GM15510 (cell line): ENCODE measurements at regions not wholly inside any gene's neighbourhood (a gene's known extent, or its start where the extent isn't known, plus 50 kb on each side); places are given as distances from the start of the nearest gene placed in this dataset.

Experiments used
- POLR2A ChIP-seq: IDR thresholded peaks from 3 replicates; pipeline ENCODE4 v1.6.1; 2011; ENCODE audit warnings: borderline replicate concordance; ENCODE audit not compliant: insufficient read length; ENCODE audit errors: extremely low read depth

DNA sequence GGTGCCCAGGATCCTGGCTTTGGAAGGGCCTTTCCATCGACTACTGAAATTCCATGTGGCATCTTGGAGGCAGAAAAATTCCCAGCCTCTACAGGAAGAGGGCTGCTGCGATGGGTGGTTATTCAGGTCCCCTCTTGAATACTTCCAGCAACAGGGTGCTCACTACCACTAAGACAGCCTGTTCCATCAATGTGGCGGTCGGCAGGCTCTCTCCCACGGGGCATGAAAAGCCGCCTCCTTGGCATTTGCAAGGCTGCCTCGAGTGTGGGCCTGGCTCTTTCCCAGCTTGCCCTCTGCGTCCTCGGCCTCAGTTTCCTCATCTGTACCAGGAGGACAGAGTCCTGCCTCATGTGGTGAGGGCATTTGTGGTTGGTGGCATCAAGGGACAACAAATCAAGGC, 62.4 kb downstream of the ADRA2C start:
- TF ChIP-seq POLR2A, result no peak

DNA sequence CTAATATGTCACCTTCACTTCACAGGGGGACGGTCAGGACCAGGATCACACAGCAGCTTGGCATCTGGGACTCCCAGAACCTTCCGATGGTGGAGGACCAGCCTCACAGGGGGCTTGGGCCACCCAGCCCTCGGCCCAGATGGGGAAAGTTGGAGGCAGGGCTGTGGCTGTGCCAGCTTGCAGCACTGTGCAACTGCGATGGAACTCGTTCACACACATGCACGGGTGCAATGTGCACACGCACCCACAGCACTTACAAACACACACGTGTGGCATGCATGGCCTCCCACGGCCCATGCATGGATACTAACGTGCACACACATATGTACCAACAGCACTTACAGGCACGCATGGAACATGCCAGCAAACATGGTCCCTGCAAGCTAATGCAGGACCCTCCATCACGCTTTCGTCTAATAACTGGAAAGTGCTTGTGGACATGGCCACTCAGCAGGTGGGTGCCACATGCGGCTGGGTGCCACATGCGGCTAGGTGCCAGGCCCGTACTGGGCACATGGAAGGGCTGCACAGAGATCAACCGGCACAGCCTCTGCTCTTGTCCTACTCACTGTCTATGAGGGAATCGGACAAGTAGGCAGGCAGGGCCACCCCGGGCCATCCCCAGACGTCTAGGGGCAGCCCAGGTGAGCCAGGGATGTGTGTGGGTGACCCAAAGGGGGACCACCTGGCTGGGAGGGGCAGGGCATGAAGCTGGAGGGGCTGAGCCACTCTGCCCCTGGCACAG, 63.2 kb downstream of the ADRA2C start:
- TF ChIP-seq POLR2A, result no peak

DNA sequence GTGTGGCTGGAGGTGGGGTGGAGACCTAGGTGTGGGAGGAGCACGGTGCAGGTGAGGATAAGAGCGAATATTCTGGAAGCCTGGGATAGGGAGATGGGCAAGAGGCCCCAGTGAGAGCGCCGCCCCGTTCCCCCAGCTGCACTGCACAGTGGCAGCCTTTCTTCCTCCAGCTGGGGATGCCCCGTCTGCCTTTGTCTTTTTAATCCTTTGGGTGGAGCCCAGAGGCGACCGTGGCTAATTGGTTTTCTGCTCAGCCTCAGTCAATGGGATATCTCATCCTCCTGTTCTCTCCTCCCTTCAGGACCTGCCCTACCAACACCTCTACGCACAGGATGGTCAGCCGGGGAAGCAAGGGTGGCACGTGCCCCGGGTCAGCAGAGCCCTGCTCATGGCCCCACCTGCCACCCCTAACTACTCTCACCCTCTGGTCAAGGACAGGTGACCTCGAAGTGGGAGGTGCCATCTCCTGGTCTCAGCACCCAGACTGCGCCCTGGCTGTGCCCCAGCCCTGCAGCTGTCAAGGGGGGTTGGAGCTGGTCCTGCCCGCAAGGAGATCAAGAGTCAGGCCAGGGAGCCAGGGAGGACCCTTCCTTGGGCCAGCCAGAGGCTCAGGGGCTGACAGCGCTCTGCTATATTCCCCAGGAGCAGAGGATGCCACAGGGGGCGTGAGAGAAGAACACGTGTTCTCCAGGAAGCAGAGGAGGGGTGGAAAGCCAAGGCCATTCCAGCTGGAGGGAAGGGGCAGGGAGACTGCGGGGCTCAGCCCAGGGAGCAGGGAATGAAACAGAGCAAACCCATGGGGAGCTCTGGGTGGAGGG, 64.0 kb downstream of the ADRA2C start:
- no peak for TF ChIP-seq POLR2A

DNA sequence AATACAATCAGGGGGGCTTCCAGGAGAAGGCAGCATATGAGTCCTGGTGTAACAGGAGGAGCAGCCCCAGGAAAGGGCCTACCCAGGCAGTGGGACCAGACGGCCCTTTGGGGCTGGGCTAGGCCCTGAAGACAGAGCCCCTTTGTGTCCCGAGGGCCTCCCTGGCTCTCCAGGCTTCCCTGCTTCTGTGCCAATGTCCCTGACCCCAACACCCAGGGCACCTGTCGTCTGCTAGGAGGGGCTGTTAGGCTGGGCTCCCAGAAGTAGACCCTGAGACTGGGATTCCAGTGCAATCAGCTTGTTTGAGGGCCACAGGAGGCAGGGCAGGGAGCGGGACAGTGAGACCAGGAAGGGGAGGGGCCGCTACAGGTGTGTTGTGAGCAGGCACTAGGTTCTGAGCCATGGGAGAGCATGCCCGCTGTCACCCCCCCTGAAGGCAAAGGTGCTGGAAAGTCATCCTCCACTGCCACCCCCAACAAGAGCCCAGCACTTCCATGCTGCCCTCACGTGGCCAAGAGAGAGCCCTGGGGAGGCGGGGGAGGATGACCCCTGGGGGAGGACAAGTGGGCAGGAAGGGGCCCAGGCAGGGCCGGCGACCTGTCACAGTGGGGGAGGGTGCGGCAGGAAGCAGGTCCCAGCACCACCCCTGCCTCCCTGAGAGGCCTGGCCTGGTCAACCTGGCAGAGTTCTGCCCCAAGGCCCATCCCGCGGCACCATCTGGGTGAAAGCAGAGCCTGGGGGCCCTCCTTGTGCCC, 64.8 kb downstream of the ADRA2C start:
- TF ChIP-seq POLR2A, result no peak

DNA sequence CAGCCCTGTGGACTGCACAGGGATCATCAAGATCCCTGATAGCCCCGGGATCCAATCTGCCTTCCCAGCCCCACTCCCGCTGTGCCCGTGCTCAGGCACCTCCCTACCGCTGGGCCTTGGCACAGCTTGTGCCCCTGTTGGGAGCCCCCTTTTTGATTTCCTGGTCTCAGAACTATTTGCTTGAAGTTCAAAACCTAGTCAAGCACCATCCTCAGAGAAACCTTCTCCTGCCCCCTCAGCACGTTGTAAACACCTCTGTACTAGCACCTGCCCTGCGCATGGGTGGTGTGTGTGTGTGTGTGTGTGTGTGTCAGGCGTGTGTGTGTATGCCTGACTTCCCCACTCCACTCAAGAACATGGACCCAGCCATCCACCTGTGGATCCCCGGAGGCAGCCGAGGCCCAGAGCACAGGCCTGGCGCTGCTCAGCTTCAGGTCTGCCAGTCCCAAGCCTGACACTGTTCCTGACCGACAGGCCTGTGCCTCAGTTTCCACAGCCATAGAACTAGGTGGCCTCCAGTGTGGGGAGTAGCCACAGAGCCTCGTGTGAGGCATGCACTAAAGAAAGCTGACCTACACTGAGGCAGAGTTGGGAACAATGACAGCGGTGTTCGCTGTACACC, 65.5 kb downstream of the ADRA2C start:
- TF ChIP-seq POLR2A, result no peak

DNA sequence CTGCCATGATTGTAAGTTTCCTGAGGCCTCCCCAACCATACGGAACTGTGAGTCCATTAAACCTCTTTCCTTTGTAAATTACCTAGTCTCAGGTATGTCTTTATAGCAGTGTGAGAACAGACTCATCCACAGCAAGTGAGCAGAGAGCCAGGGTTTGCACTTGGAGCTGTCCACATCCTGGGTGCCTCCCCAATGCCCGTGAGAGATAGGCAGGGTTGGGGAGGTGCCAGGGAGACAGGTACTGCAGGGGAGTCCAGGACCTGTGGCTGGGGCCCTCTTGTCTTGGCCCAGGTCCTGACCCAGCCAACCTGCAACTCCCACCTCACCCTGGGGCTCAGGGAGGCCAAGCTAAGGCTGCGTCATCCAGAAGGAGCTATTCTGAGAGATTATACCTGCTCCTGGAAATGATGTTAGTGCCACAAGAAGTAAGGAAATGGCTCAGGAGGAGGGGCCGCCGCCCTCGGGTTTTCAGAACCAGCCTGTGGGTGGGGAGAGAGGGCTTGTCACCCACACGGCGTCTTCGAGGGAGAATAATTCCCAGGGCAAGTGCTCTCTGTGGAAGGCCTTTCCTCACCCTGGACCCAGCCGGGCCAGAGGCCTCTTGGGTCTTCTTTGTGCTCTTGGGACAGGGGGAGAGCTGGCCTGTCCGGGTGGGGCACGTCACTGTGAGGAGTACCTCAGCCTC, 66.5 kb downstream of the ADRA2C start:
- TF ChIP-seq POLR2A, result no peak

DNA sequence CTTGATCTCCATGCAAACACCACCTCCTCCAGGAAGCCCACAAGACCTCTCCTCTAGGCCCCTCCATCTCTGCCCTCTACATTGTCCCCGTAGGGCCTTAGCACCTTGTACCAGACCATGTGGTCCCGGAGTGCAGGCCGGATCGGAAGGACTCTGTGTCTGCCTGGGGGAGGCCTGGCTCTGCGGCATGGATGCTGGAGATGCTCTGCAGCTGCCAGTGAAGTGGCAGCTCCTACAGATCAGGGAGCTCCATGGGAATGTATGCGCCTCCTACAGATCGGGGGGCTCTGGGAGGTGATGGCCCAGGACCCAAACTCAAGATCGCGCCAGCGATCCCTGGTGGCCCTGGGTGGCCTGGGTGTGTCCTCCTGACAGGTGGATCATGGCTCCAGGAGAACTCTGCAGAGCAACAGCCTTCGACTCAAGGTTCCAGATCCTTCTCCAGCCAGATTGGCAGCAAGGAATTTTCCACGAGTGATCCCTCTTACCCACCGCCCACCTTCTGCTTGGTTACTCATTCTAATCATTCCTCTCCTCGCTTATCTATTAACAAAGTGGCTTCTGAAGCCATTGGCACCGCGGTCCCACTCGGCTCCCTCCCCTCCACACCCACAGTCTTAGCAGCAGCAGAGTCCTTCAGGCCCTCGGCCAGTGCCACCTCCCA, 67.3 kb downstream of the ADRA2C start:
- no peak for TF ChIP-seq POLR2A

DNA sequence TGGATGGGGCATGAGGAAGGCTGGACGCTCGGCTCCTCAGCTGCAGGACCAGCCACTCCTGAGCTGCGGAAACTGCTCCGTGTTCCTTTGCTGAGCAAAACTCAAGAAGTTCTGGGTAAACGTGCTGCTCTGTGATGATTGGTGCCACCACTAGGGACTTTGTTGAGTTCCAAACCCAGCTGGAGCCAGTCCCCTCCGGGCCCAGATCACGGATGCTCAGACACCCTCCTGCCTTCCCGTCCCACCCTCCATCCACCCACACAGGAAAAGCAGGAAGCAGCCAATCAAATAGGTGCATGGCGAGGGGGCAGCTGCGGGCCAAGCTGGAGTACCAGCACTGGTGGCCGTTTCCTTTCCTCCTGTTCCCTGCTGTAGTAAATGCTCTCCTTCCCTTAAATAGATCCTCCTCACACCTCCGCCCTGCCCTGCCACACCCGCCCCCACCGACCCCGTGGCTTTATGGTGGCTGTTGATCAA, 68.0 kb downstream of the ADRA2C start:
- no peak for TF ChIP-seq POLR2A

DNA sequence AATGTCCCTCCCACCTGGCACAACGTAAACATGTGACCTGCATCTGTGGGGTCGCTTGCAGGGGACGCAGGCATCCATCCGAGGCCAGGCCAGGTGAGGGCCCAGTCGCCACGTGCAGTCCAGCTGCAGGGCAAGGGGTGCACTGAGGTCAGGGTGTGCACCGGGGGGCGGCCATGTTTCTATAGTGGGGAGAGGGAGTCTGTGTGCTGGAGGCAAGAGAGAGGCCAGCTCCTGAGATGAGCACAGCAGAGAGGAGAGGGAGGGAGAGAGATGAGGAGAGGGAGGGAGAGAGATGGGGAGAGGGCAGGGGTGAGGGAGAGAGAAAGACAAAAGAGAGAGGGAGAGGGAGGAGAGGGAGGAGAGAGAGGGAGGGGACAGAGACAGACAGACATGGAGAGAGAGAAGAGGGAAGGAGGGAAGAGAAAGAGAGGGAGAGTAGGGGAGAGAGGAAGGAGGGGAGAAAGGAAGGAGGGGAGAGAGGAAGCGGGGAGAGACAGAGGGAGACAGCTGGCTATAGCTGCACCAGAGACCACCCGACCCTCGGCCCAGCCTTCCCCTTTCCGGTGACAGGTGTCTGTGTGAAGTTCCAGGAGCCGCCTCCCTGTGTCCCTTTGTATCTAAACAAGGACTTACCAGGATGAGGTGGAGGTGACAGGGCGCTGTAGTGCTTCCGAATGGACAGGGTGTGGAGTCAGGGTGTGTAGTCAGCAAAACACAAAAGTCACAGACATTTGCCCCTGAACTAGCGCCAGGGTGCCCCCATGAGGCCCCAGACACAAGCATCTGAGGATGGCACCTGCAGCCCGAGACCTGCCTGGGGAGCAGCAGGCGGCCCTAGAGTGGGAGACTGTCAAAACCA, 68.7 kb downstream of the ADRA2C start:
- TF ChIP-seq POLR2A, result no peak

DNA sequence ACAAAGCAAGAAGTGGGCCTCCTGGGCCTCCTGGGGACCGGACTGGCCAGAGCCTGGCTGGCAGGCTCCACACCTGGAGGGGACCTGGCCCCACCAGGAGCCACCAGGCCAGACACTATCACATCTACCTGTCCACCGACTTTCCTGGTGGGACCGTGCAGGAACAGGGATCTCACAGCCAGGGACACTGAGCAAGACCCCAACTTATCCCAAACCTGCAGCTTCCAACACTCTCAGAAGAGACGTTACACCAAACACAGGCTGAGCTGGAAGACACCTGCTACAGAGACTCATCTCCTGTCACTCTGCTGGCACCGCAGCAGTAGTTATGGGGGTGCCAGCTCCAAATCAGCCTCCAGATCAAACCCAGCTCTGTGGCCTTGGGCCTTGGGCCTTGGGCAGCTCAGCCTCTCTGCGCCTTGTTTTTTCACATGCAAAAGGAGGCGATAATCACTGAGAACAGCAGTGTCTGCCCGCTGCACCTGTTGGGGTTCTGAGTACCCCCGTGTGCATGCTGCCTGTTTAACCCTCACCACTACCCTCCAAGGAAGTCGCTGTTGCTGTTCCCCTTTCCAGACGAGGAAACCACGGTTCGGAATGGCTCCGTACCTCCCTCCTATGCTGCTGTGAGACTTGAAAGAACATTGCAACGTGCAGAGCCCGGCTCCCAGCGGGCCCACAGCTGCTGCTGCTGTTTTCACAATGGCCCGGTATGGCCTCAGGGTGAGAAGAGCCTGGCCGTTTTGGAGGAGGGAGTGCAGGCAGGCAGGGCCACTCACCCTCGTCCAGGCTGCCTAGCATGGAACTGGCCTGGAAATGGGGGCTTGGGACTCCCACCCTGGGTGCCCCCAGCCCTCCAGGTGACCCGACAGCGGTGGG, 69.6 kb downstream of the ADRA2C start:
- TF ChIP-seq POLR2A, result no peak

DNA sequence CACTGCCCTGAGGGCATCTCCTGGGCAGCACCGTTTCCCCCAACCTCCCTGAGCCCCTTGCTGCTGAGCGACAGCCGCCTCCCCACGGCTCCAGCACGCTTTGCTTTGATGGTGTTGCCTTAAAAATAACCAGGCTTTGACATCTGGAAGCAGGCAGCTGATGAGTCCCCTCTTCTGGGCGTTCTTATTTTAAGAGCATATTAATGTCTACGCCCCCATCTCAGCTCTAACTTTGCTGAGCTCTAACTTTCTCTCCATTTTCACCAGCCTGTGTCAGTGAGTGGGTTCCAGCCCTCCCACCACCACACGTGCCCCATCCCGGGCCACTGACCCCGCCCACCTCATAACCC, 70.2 kb downstream of the ADRA2C start:
- TF ChIP-seq POLR2A, result no peak
